Liver (tissue), 8 donors: ENCODE measurements at regions not wholly inside any gene's neighbourhood (a gene's known extent, or its start where the extent isn't known, plus 50 kb on each side); places are given as distances from the start of the nearest gene placed in this dataset.

Experiments
- DNase-seq: peaks from one replicate; pipeline ENCODE4 v3.0.0-alpha.2; 2017; ENCODE audit warnings: low spot score
- H3K27ac ChIP-seq, 2 donors: one replicate each; pipeline ENCODE4 v1.7.0; 2013; ENCODE audit warnings: inconsistent platforms in 2 of 2, low read length in 2 of 2, control low read depth in 1 of 2, low read depth in 1 of 2, mild to moderate bottlenecking in 1 of 2
- H3K27me3 ChIP-seq, 4 donors: one replicate each; pipeline versions ENCODE4 v1.6.1 to v1.7.0; 2013; ENCODE audit warnings: low read length in 3 of 4, inconsistent platforms in 1 of 4, mild to moderate bottlenecking in 1 of 4, moderate library complexity in 1 of 4; ENCODE audit not compliant: control insufficient read depth in 4 of 4, insufficient read depth in 4 of 4
- H3K36me3 ChIP-seq, 4 donors: one replicate each; pipeline versions ENCODE4 v1.6.1 to v1.7.0; 2013; ENCODE audit warnings: low read length in 3 of 4, mild to moderate bottlenecking in 3 of 4, low read depth in 1 of 4, moderate library complexity in 1 of 4; ENCODE audit not compliant: control insufficient read depth in 4 of 4, insufficient read depth in 3 of 4
- H3K4me1 ChIP-seq, 4 donors: one replicate each; pipeline versions ENCODE4 v1.6.1 to v1.7.0; 2013; ENCODE audit warnings: low read length in 3 of 4, mild to moderate bottlenecking in 3 of 4, moderate library complexity in 1 of 4; ENCODE audit not compliant: control insufficient read depth in 4 of 4, insufficient read depth in 4 of 4
- H3K4me3 ChIP-seq, 3 donors: one replicate each; pipeline versions ENCODE4 v1.6.1 to v1.7.0; 2013; ENCODE audit warnings: low read length in 3 of 3, control low read depth in 1 of 3, low read depth in 1 of 3, mild to moderate bottlenecking in 1 of 3
- H3K9ac ChIP-seq, 2 donors: one replicate each; pipeline ENCODE4 v1.7.0; 2013; ENCODE audit warnings: low read length in 2 of 2, mild to moderate bottlenecking in 2 of 2, moderate library complexity in 2 of 2, control low read depth in 1 of 2, low read depth in 1 of 2
- H3K9me3 ChIP-seq, 4 donors: one replicate each; pipeline versions ENCODE4 v1.6.1 to v1.7.0; 2013; ENCODE audit warnings: low read length in 3 of 4; ENCODE audit not compliant: control insufficient read depth in 4 of 4
- EGR1 ChIP-seq, 2 donors: IDR thresholded peaks; 2 replicates each; pipeline ENCODE4 v1.6.1; 2016 to 2018; ENCODE audit warnings: antibody characterized with exemption in 2 of 2, low read depth in 2 of 2
- FOXA1 ChIP-seq: IDR thresholded peaks from 2 replicates; pipeline ENCODE4 v1.6.1; 2016; ENCODE audit warnings: antibody characterized with exemption
- FOXA2 ChIP-seq: IDR thresholded peaks from 2 replicates; pipeline ENCODE4 v1.6.1; 2016; ENCODE audit warnings: antibody characterized with exemption
- HNF4A ChIP-seq, 2 donors: conservative IDR thresholded peaks; 2 replicates each; pipeline ENCODE4 v1.6.1; 2016; ENCODE audit warnings: antibody characterized with exemption in 2 of 2, mild to moderate bottlenecking in 2 of 2
- MAX ChIP-seq: IDR thresholded peaks from 2 replicates; pipeline ENCODE4 v1.6.1; 2016; ENCODE audit warnings: antibody characterized with exemption
- RXRA ChIP-seq, 2 donors: IDR thresholded peaks; 2 replicates each; pipeline ENCODE4 v1.6.1; 2017 to 2018; ENCODE audit warnings: antibody characterized with exemption in 2 of 2, mild to moderate bottlenecking in 1 of 2
- TAF1 ChIP-seq: conservative IDR thresholded peaks from 2 replicates; pipeline ENCODE4 v1.6.1; 2016; ENCODE audit warnings: antibody characterized with exemption, mild to moderate bottlenecking
- YY1 ChIP-seq: IDR thresholded peaks from 2 replicates; pipeline ENCODE4 v1.6.1; 2016; ENCODE audit warnings: antibody characterized with exemption, mild to moderate bottlenecking
- WGBS: extraction: QIAGEN DNeasy Blood & Tissue Kit; methylation state at CpG from one replicate; pipeline ENCODE4 v1.1.7; 2013; 5-methylcytosine and 5-hydroxymethylcytosine counted together
- TF ChIP-seq, protein P1 (sequence below): fragments of 150-350 bp; IDR thresholded peaks from 2 replicates; pipeline ENCODE4 v1.5.1; 2017; ENCODE audit warnings: improper control_type of control experiment, low read depth, low read length; ENCODE audit not compliant: missing input control
- TF ChIP-seq, protein P2 (sequence below): IDR thresholded peaks from 2 replicates; pipeline ENCODE4 v1.6.1; 2016; ENCODE audit warnings: antibody characterized with exemption
- TF ChIP-seq, protein P3 (sequence below): IDR thresholded peaks from 2 replicates; pipeline ENCODE4 v1.6.1; 2016; ENCODE audit warnings: antibody characterized with exemption
- donor health status: healthy.
- donor health status: healthy.
- donor health status: healthy.
- donor health status: healthy.
- donor health status: healthy.

DNA sequence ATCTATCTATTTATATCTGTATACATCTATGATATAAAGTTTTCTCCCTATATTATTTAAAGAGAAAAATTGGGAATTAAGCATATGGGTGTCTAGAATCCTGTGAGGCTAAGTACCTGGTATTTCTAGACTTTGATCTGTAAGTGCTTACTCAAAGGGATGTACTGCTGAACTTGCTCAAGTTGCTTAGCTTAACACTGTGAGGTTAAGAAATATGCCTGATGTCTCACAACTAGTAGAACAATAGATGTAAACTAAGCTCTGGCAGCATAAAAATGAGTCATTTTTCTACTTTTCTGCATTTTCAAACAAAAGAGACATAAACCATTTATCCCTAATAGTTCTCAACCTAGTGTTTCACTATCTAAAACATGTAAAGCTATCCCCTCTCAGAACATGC lies 744.4 kb upstream of the ANO3 start:
- H3K36me3 ChIP-seq: no peaks in the 10 kb centered on the region
- TF ChIP-seq FOXA1: no peak
- H3K27ac ChIP-seq: no peak overlapping the region
- H3K9ac ChIP-seq: no peak overlapping the region
- no peak overlapping the region for H3K4me3 ChIP-seq
- no peaks in the 10 kb centered on the region for H3K4me1 ChIP-seq
- no peak for DNase-seq
- no peaks in the 10 kb centered on the region for H3K27me3 ChIP-seq
- H3K9me3 ChIP-seq: no peaks in the 10 kb centered on the region

- no peak overlapping the region for H3K27ac ChIP-seq
- no peak overlapping the region for H3K4me3 ChIP-seq
- TF ChIP-seq, protein P1, sequence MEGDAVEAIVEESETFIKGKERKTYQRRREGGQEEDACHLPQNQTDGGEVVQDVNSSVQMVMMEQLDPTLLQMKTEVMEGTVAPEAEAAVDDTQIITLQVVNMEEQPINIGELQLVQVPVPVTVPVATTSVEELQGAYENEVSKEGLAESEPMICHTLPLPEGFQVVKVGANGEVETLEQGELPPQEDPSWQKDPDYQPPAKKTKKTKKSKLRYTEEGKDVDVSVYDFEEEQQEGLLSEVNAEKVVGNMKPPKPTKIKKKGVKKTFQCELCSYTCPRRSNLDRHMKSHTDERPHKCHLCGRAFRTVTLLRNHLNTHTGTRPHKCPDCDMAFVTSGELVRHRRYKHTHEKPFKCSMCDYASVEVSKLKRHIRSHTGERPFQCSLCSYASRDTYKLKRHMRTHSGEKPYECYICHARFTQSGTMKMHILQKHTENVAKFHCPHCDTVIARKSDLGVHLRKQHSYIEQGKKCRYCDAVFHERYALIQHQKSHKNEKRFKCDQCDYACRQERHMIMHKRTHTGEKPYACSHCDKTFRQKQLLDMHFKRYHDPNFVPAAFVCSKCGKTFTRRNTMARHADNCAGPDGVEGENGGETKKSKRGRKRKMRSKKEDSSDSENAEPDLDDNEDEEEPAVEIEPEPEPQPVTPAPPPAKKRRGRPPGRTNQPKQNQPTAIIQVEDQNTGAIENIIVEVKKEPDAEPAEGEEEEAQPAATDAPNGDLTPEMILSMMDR: no peak
- H3K9ac ChIP-seq: no peak overlapping the region
- H3K27me3 ChIP-seq: no peaks in the 10 kb centered on the region
- WGBS: 87% methylated on average over 5 of the region's 5 CpGs
- H3K36me3 ChIP-seq: no peaks in the 10 kb centered on the region
- H3K9me3 ChIP-seq: no peaks in the 10 kb centered on the region
- H3K4me1 ChIP-seq: no peaks in the 10 kb centered on the region
- DNase-seq: no peak
These were observed 738.7 kb upstream of the ANO3 start for GRCh38 chr11:25593221-25593620.

- H3K4me1 ChIP-seq: no peaks in the 10 kb centered on the region
- no peak overlapping the region for H3K27ac ChIP-seq
- no peaks in the 10 kb centered on the region for H3K27me3 ChIP-seq
- no peak overlapping the region for H3K4me3 ChIP-seq
- no peak overlapping the region for H3K9ac ChIP-seq
- H3K36me3 ChIP-seq: no peaks in the 10 kb centered on the region
- no peaks in the 10 kb centered on the region for H3K9me3 ChIP-seq
- no peak for TF ChIP-seq MAX
- no peak for TF ChIP-seq FOXA2
- no peak for TF ChIP-seq FOXA1
- no peak for TF ChIP-seq TAF1
- TF ChIP-seq HNF4A (conservative IDR thresholded peaks at IDR 0.05): no peak
- no peak for TF ChIP-seq EGR1 (IDR thresholded peaks at IDR 0.05; ENCODE audit: low read depth in 2 of 2)
- TF ChIP-seq, protein P2, sequence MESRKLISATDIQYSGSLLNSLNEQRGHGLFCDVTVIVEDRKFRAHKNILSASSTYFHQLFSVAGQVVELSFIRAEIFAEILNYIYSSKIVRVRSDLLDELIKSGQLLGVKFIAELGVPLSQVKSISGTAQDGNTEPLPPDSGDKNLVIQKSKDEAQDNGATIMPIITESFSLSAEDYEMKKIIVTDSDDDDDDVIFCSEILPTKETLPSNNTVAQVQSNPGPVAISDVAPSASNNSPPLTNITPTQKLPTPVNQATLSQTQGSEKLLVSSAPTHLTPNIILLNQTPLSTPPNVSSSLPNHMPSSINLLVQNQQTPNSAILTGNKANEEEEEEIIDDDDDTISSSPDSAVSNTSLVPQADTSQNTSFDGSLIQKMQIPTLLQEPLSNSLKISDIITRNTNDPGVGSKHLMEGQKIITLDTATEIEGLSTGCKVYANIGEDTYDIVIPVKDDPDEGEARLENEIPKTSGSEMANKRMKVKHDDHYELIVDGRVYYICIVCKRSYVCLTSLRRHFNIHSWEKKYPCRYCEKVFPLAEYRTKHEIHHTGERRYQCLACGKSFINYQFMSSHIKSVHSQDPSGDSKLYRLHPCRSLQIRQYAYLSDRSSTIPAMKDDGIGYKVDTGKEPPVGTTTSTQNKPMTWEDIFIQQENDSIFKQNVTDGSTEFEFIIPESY: no peak
- no peak for TF ChIP-seq YY1
- TF ChIP-seq, protein P3, sequence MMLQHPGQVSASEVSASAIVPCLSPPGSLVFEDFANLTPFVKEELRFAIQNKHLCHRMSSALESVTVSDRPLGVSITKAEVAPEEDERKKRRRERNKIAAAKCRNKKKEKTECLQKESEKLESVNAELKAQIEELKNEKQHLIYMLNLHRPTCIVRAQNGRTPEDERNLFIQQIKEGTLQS: no peak
- TF ChIP-seq RXRA (IDR thresholded peaks at IDR 0.05): no peak
- no peak for DNase-seq
- 71% methylated on average over 3 of the region's 3 CpGs for WGBS
These were observed 735.2 kb upstream of the ANO3 start for GRCh38 chr11:25596701-25597100.
